ENCODE measurements at regions not wholly inside any gene's neighbourhood (a gene's known extent, or its start where the extent isn't known, plus 50 kb on each side); places are given as distances from the start of the nearest gene placed in this dataset.

DNA sequence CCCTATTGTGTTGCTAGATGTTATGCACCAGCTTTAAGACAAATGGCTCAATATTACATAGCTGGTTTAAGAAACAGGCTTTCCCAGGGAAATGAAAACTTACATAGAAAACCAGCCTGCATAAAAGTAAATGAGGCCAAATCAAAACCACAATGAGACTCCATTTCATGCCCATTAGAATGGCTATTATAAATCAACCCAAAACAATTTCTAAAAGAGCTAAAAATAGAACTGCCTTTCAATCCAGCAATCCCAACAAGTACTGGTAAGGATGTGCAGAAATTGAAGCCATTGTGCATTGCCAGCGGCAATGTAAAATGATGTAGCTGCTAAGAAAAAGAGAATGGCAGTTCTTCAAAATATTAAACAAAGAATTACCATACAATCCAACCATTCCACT is 1170.0 kb upstream of the CDH9 start:
- H3K4me3 ChIP-seq (ENCODE audit: low read depth, low read length): no peak overlapping the region
- H3K27me3 ChIP-seq (ENCODE audit: control insufficient read depth, insufficient read depth, low read length): no peaks in the 10 kb centered on the region
- no peaks in the 10 kb centered on the region for H3K4me1 ChIP-seq (ENCODE audit: control insufficient read depth, insufficient read depth, low read length)
- H3K9me3 ChIP-seq (ENCODE audit: control insufficient read depth, insufficient read depth, low read length): no peaks in the 10 kb centered on the region
- no peaks in the 10 kb centered on the region for H3K36me3 ChIP-seq (ENCODE audit: control insufficient read depth, insufficient read depth, low read length)
- H3K27ac ChIP-seq (ENCODE audit: low read depth, low read length): no peak overlapping the region
- peak in 1 of 6 donors; percentile 52 for DNase-seq (ENCODE audit: low read depth in 4 of 6, low spot score in 6 of 6)
- no CpG with 5 or more reads among the region's 1 CpG for WGBS (ENCODE audit: insufficient coverage)

DNA sequence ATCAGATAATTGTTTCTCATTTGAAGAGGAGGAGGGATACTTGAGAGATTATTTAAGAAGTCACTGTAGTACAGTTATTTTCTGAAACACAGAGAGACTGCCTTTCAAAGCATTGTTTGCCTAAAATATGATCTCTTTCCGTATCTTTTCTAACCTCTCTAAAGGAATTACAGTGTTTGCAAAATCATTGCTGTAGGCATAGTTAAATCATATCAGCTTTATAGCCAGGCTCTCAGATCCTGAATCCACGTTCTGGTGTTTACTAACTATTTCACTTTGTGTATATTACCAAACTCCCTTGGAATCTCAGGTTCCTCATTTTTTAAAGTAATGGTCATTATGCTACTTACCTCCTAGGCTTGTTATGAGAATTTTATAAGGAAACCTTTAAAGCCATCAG is 1151.6 kb upstream of the CDH9 start:
- Histone ChIP-seq H3K4me3 (ENCODE audit: low read depth, low read length) (no peak overlapping the region), H3K36me3 (ENCODE audit: control insufficient read depth, insufficient read depth, low read length) (no peaks in the 10 kb centered on the region), H3K4me1 (ENCODE audit: control insufficient read depth, insufficient read depth, low read length) (no peaks in the 10 kb centered on the region), H3K27me3 (ENCODE audit: control insufficient read depth, insufficient read depth, low read length) (no peaks in the 10 kb centered on the region), H3K9me3 (ENCODE audit: control insufficient read depth, insufficient read depth, low read length) (no peaks in the 10 kb centered on the region), H3K27ac (ENCODE audit: low read depth, low read length) (no peak overlapping the region)
- peak in 1 of 6 donors; percentile 11 for DNase-seq (ENCODE audit: low read depth in 4 of 6, low spot score in 6 of 6)
- no CpG with 5 or more reads among the region's 2 CpGs for WGBS (ENCODE audit: insufficient coverage)

DNA sequence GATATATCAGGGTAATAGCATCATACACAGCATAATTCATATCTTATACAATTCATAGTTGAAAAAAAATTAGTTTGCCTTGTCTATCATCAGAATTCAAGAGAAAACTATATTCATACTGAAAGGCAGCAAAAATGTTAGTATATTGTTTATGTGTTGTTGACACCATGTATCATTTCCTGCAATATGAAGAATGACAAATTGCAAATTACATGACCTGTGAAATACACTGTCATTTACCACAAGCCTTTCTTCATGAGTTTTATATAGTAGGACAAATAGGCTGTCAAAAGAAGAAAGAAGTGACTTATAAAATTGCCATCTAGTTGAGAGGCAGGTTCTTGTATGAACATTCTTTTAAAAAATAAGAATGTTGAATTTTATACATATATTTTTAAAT is 1136.3 kb upstream of the CDH9 start:
- Histone ChIP-seq H3K27ac (ENCODE audit: low read depth, low read length) (no peak overlapping the region), H3K4me1 (ENCODE audit: control insufficient read depth, insufficient read depth, low read length) (no peaks in the 10 kb centered on the region), H3K4me3 (ENCODE audit: low read depth, low read length) (no peak overlapping the region), H3K9me3 (ENCODE audit: control insufficient read depth, insufficient read depth, low read length) (peaks cover 3% of the 10 kb centered on the region), H3K27me3 (ENCODE audit: control insufficient read depth, insufficient read depth, low read length) (no peaks in the 10 kb centered on the region), H3K36me3 (ENCODE audit: control insufficient read depth, insufficient read depth, low read length) (no peaks in the 10 kb centered on the region)
- DNase-seq (ENCODE audit: low read depth in 4 of 6, low spot score in 6 of 6): no peak

GRCh38 chr5:28165096-28165495 is 1126.7 kb upstream of the CDH9 start:
- DNase-seq (ENCODE audit: low read depth in 4 of 6, low spot score in 6 of 6): peak in 1 of 6 donors; percentile 39
- peaks cover 3% of the 10 kb centered on the region for H3K4me1 ChIP-seq (ENCODE audit: control insufficient read depth, insufficient read depth, low read length)
- H3K4me3 ChIP-seq (ENCODE audit: low read depth, low read length): no peak overlapping the region
- WGBS (ENCODE audit: insufficient coverage): no CpG with 5 or more reads among the region's 5 CpGs
- no peaks in the 10 kb centered on the region for H3K36me3 ChIP-seq (ENCODE audit: control insufficient read depth, insufficient read depth, low read length)
- H3K27me3 ChIP-seq (ENCODE audit: control insufficient read depth, insufficient read depth, low read length): no peaks in the 10 kb centered on the region
- H3K27ac ChIP-seq (ENCODE audit: low read depth, low read length): peak overlapping the region; percentile 29
- H3K9me3 ChIP-seq (ENCODE audit: control insufficient read depth, insufficient read depth, low read length): peaks cover 1% of the 10 kb centered on the region

- Histone ChIP-seq H3K9me3 (ENCODE audit: control insufficient read depth, insufficient read depth, low read length) (no peaks in the 10 kb centered on the region), H3K27ac (ENCODE audit: low read depth, low read length) (no peak overlapping the region), H3K27me3 (ENCODE audit: control insufficient read depth, insufficient read depth, low read length) (no peaks in the 10 kb centered on the region), H3K4me3 (ENCODE audit: low read depth, low read length) (no peak overlapping the region), H3K4me1 (ENCODE audit: control insufficient read depth, insufficient read depth, low read length) (peaks cover 3% of the 10 kb centered on the region), H3K36me3 (ENCODE audit: control insufficient read depth, insufficient read depth, low read length) (no peaks in the 10 kb centered on the region)
- WGBS (ENCODE audit: insufficient coverage): 100% methylated on average over 1 of the region's 2 CpGs
- DNase-seq (ENCODE audit: low read depth in 4 of 6, low spot score in 6 of 6): no peak
These were observed 1126.2 kb upstream of the CDH9 start for GRCh38 chr5:28164568-28164967.

DNA sequence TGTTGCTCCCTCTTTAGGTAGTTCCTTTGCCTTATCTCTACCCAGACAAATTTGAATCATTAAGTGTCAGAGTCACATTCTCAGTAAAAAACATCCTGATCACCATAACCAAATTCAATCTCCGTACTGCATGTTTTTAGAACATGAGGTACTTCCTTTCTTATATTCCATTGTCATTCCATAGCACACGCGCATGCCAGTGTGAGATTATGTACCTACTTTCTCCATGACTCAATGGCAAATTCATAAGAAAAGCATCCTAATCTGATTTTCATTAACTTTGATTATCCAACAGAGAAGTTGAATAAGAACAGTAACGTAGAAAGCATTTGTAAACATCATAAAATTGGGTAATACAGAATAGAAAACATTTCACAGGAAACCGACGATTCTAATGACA is 1118.6 kb upstream of the CDH9 start:
- Histone ChIP-seq H3K27ac (ENCODE audit: low read depth, low read length) (no peak overlapping the region), H3K27me3 (ENCODE audit: control insufficient read depth, insufficient read depth, low read length) (no peaks in the 10 kb centered on the region), H3K4me1 (ENCODE audit: control insufficient read depth, insufficient read depth, low read length) (no peaks in the 10 kb centered on the region), H3K36me3 (ENCODE audit: control insufficient read depth, insufficient read depth, low read length) (no peaks in the 10 kb centered on the region), H3K4me3 (ENCODE audit: low read depth, low read length) (no peak overlapping the region), H3K9me3 (ENCODE audit: control insufficient read depth, insufficient read depth, low read length) (no peaks in the 10 kb centered on the region)
- 100% methylated on average over 2 of the region's 6 CpGs for WGBS (ENCODE audit: insufficient coverage)
- no peak for DNase-seq (ENCODE audit: low read depth in 4 of 6, low spot score in 6 of 6)

DNA sequence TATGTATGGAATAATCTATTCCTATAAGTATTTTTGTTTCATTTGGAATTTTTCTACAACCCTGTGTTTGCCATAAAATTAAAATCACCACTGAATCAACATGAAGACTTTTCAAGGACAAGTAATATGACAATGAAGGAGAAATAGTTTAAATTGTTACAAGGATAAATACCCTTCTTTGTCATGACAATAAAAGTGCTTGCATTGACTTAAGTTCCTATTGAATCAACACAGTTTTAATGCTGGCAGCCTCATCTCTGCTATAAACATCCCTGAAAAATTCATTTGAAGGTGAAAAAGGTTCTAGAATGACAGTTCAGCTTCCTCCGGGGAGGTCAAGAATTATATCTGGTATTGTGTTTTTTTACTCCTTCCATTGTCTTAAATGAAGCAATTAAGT is 1105.1 kb upstream of the CDH9 start:
- DNase-seq (ENCODE audit: low read depth in 4 of 6, low spot score in 6 of 6): no peak
- Histone ChIP-seq H3K27me3 (ENCODE audit: control insufficient read depth, insufficient read depth, low read length) (no peaks in the 10 kb centered on the region), H3K4me1 (ENCODE audit: control insufficient read depth, insufficient read depth, low read length) (no peaks in the 10 kb centered on the region), H3K9me3 (ENCODE audit: control insufficient read depth, insufficient read depth, low read length) (no peaks in the 10 kb centered on the region), H3K4me3 (ENCODE audit: low read depth, low read length) (no peak overlapping the region), H3K27ac (ENCODE audit: low read depth, low read length) (no peak overlapping the region), H3K36me3 (ENCODE audit: control insufficient read depth, insufficient read depth, low read length) (no peaks in the 10 kb centered on the region)
- no CpG with 5 or more reads among the region's 1 CpG for WGBS (ENCODE audit: insufficient coverage)

GRCh38 chr5:28132151-28132550 is 1093.8 kb upstream of the CDH9 start:
- no CpG with 5 or more reads among the region's 1 CpG for WGBS (ENCODE audit: insufficient coverage)

GRCh38 chr5:28117691-28118090 is 1079.3 kb upstream of the CDH9 start:
- H3K4me1 ChIP-seq (ENCODE audit: control insufficient read depth, insufficient read depth, low read length): no peaks in the 10 kb centered on the region
- H3K9me3 ChIP-seq (ENCODE audit: control insufficient read depth, insufficient read depth, low read length): peaks cover 2% of the 10 kb centered on the region

More at GRCh38 chr5:28132151-28132550, 1093.8 kb upstream of the CDH9 start:
- Histone ChIP-seq H3K27ac (ENCODE audit: low read depth, low read length) (no peak overlapping the region), H3K4me3 (ENCODE audit: low read depth, low read length) (no peak overlapping the region), H3K9me3 (ENCODE audit: control insufficient read depth, insufficient read depth, low read length) (no peaks in the 10 kb centered on the region), H3K36me3 (ENCODE audit: control insufficient read depth, insufficient read depth, low read length) (no peaks in the 10 kb centered on the region), H3K4me1 (ENCODE audit: control insufficient read depth, insufficient read depth, low read length) (no peaks in the 10 kb centered on the region), H3K27me3 (ENCODE audit: control insufficient read depth, insufficient read depth, low read length) (no peaks in the 10 kb centered on the region)
- DNase-seq (ENCODE audit: low read depth in 4 of 6, low spot score in 6 of 6): peak in 1 of 6 donors; percentile 57

DNA sequence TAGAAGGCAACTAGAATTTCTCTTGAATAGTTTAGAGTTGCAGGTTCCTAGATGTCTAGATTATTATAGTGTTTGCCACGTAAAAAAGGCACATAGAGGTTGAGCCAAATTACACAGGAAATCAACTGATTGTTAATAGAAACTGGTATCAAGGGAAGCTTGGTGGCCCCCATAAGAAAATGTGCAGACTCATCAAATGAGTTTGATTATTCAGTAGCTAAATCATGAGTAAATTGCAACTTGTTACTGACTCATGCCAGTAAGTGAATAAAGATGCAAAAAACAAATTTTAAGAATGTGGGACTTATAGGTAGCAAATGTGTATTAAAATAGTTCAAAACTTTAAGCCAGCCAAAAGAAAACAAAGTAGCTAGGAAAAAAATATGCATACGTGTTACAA is 1078.9 kb upstream of the CDH9 start:
- DNase-seq (ENCODE audit: low read depth in 4 of 6, low spot score in 6 of 6): no peak
- Histone ChIP-seq H3K36me3 (ENCODE audit: control insufficient read depth, insufficient read depth, low read length) (no peaks in the 10 kb centered on the region), H3K4me3 (ENCODE audit: low read depth, low read length) (no peak overlapping the region), H3K27me3 (ENCODE audit: control insufficient read depth, insufficient read depth, low read length) (no peaks in the 10 kb centered on the region), H3K9me3 (ENCODE audit: control insufficient read depth, insufficient read depth, low read length) (peaks cover 2% of the 10 kb centered on the region), H3K27ac (ENCODE audit: low read depth, low read length) (no peak overlapping the region), H3K4me1 (ENCODE audit: control insufficient read depth, insufficient read depth, low read length) (no peaks in the 10 kb centered on the region)
- WGBS (ENCODE audit: insufficient coverage): 75% methylated on average over 2 of the region's 2 CpGs

More at GRCh38 chr5:28117691-28118090, 1079.3 kb upstream of the CDH9 start:
- H3K27me3 ChIP-seq (ENCODE audit: control insufficient read depth, insufficient read depth, low read length): no peaks in the 10 kb centered on the region
- DNase-seq (ENCODE audit: low read depth in 4 of 6, low spot score in 6 of 6): no peak
- no peak overlapping the region for H3K4me3 ChIP-seq (ENCODE audit: low read depth, low read length)
- no peaks in the 10 kb centered on the region for H3K36me3 ChIP-seq (ENCODE audit: control insufficient read depth, insufficient read depth, low read length)
- H3K27ac ChIP-seq (ENCODE audit: low read depth, low read length): no peak overlapping the region

Data from spinal cord (tissue), 9 donors.